Right lung (tissue), 2 donors: ENCODE measurements at regions not wholly inside any gene's neighbourhood (a gene's known extent, or its start where the extent isn't known, plus 50 kb on each side); places are given as distances from the start of the nearest gene placed in this dataset.
A peak's percentile ranks its signal among the peaks of the same experiment; 100 is the strongest.

Experiments used
- DNase-seq, 2 donors: peaks; one replicate each; pipeline ENCODE4 v3.0.0-alpha.2; 2013

GRCh38 chr9:87245271-87245670, 252.4 kb upstream of the DAPK1 start:
- DNase-seq = no peak

GRCh38 chr9:87247097-87247496, 250.6 kb upstream of the DAPK1 start:
- no peak for DNase-seq

GRCh38 chr9:87249029-87249428, 248.6 kb upstream of the DAPK1 start:
- no peak for DNase-seq

- DNase-seq = no peak
Observed at GRCh38 chr9:87250205-87250604, 247.5 kb upstream of the DAPK1 start.

GRCh38 chr9:87255431-87256155, 242.1 kb upstream of the DAPK1 start:
- peak; percentile 51 to 63 for DNase-seq

- no peak for DNase-seq
Observed at GRCh38 chr9:87256973-87257372, 240.7 kb upstream of the DAPK1 start.

GRCh38 chr9:87259543-87260518, 237.8 kb upstream of the DAPK1 start:
- no peak for DNase-seq

- DNase-seq = no peak
Observed at GRCh38 chr9:87263291-87263690, 234.4 kb upstream of the DAPK1 start.

- DNase-seq = no peak
Observed at GRCh38 chr9:87266697-87267096, 231.0 kb upstream of the DAPK1 start.

GRCh38 chr9:87267251-87268070, 230.2 kb upstream of the DAPK1 start:
- DNase-seq = no peak

- DNase-seq = no peak
Observed at GRCh38 chr9:87269296-87270176, 228.1 kb upstream of the DAPK1 start.

- DNase-seq = peak; percentile 39 to 46
Observed at GRCh38 chr9:87270221-87270847, 227.3 kb upstream of the DAPK1 start.

- DNase-seq = no peak
Observed at GRCh38 chr9:87270848-87271234, 226.8 kb upstream of the DAPK1 start.

GRCh38 chr9:87271696-87272477, 225.8 kb upstream of the DAPK1 start:
- no peak for DNase-seq

- no peak for DNase-seq
Observed at GRCh38 chr9:87275047-87275725, 222.5 kb upstream of the DAPK1 start.

- no peak for DNase-seq
Observed at GRCh38 chr9:87276327-87276841, 221.3 kb upstream of the DAPK1 start.

- DNase-seq = no peak
Observed at GRCh38 chr9:87276851-87277261, 220.8 kb upstream of the DAPK1 start.

GRCh38 chr9:87277346-87277745, 220.3 kb upstream of the DAPK1 start:
- DNase-seq = no peak
